HK-2 (cell line): ENCODE measurements at regions not wholly inside any gene's neighbourhood (a gene's known extent, or its start where the extent isn't known, plus 50 kb on each side); places are given as distances from the start of the nearest gene placed in this dataset.

Experiments
- DNase-seq: peaks from one replicate; pipeline ENCODE4 v3.0.0-alpha.2; 2018; ENCODE audit not compliant: unreplicated experiment

DNA sequence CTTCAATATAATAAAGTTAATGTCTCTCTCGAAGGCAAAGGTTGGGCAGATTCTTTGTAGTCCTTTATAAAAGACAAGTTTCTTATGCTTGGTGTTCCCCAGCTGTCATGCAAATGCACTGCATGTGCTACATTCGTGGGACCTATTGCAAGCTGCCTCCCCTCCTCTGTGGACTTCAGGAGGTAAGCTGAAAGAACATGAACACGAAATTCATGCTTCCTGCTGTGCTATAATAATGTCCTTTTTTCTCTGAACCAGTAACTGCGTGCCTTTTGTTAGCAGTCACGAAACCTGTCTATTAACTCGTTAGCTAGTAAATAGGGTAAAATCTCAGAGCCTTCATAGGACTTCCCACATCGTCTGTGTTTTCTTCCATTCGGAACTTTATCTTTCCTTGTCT lies 363.5 kb downstream of the CDH9 start:
- DNase-seq: no peak

DNA sequence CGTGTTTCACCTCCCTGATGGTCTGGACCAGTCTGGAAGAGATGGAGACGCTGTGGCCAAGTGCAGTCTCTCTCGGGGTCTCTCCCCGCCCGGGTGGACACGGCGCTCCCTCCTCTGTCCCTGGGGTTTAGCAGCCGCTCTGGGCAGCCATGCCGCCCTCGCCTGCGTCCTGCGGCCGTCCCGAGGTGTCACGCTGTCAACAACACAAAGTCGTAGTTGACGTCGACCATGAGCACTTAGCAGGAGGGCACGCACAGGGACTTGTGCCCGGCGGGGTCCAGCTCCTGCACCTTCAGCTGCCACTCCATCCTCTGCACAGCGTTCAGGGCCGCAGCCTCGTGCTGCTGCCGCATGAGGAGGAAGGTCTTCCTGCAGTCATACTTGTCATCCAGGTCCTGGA lies 368.9 kb downstream of the CDH9 start:
- no peak for DNase-seq

DNA sequence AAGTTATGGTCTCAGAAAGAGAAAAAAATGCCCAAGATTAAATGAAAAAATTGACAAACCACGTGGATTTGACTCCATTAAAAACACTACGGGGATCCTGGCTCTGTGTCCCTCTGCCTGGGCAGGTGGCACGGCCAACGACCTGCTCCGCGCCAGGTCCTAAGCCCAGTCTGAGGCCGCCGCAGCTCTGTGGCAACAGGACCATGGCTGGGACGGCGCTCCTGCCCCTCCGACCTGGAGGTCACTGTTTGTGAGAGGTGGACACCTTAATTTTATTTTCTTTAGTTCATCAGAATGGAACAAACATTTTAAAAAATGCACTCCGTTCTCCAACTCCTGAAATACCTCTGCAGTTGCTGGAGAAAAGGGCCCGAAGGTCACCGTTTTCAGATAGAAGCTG lies 369.4 kb downstream of the CDH9 start:
- DNase-seq: no peak

DNA sequence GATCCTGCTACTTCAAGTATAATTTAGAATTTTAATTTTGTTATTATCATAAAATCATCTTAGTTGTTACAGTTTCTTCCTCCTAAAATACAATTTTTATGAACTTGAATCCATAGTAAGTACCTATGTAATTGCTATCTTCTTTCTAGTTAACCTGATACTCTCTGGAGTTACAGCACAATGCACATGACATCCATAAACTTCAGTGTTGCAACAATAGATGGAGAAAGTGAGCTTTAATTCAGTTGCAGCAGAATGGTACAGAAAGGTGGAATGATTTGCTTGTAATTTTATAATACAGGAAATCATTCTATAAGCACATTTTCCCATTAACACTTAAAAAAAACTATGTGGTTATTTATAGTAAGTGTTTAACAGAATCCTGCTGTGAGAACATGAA lies 372.0 kb downstream of the CDH9 start:
- no peak for DNase-seq

DNA sequence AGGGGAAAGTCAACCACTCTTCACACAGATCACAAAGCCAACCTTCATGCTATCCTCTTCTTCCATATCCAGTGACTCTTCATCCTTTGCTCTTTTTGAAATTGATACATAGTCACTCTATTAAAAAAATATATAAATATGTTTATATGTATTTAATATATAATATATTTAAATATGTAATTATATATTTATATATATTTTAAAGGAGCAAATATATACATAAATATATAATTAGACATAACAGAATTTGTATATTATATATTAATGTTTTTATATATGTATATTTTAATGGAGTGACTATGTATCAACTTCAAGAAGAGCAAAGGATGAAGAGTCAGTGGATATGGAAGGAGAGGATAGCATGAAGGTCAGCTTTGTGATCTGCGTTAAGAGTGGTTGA lies 374.9 kb downstream of the CDH9 start:
- DNase-seq: no peak

DNA sequence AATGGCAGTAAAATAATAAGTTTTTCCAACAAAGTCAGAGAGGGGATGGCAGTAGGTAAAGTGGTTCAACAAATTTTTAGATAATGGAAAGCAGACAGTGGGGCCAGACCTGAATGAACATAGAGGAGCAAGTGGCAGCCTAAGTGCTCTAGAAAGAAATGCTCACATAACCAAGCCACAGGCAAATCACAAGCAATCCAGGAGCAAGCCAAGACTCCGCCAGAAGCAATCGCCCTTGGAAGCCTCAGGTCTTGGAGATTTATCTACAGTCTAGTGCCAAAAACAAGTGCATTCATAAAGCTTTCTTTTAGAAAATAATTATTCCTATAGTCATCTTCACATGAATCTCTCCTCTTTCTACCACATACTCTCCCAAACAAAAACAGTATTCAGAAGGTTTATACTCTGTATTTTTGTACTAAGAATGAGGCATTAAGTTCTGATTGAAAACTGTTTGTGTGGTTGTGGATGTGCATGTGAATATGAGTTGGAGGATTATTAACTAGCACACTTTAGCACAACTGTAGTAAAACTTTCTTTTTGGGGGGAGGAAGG lies 375.5 kb downstream of the CDH9 start:
- DNase-seq: no peak

DNA sequence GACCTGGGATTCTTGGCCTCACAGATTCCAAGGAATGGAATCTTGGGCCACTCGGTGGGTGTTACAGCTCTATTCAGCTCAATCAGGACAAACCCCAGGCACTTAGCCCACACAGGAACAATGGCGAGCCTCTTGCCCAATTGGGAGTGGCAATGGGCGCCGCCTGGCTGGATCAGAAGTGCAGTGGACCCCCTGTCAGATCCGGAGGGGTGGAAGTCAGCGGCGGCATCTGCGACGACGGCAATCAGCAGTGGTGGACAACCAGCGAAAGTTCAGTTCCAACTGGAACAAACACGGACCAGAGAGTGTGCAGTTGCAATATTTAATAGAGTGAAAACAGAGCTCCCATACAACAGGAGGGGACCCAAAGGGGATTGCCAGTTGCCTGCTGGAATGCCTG lies 378.3 kb downstream of the CDH9 start:
- no peak for DNase-seq

DNA sequence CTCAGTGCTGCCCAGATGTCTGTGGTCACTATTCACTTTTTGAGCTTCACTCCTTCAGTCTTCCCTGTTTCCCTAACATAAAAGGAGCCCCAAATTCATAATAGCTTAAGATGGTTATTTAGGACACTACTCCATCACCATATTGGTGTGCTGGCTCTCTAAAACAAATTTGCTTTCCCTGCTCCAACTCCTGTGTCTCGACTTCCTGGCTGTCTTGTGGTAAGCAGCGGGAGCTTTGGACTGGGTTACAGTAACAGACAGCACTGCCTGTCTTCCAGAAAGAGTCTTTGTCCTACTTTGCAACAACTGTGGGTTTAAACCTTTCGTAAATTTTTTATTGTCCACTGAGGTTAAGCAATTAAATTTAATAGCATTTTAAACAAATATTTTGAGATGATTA lies 389.4 kb downstream of the CDH9 start:
- DNase-seq: no peak

DNA sequence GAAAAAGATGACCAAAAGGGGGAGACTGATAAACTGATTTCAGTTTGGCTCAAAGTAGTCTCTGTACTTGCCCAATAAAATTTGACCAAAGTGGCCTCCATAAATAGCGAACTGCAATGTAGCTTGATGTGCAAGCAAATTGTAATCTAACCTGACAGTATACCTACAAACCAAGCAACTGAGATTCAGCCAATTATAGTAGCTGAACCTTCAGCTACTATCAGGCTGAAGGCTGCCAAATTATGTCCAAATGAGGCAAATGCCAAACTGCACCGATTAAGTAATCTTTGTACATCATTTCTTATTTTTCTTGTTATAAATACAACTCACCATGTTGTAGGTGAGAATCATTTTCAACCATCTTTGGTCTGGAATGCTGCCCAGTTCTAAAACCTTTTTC lies 390.6 kb downstream of the CDH9 start:
- no peak for DNase-seq

DNA sequence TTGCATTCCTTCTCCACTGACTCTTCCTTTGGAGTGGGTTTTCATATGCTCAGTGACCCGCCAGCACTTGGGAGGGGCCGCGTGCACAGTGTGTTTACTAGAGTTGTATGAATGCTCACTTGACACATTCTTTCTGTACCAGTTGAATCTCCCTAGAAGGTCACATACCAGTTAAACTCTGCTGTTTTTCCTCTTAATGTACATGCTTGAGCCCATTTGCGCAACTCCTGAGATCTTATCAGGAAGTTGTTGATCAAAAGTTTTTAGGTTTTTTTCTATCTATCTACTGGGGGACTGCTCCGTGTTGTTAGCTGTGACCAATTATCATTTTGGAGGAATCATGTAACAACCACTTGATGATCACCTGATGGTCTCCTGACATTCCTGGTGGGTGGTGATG lies 392.7 kb downstream of the CDH9 start:
- DNase-seq: no peak

DNA sequence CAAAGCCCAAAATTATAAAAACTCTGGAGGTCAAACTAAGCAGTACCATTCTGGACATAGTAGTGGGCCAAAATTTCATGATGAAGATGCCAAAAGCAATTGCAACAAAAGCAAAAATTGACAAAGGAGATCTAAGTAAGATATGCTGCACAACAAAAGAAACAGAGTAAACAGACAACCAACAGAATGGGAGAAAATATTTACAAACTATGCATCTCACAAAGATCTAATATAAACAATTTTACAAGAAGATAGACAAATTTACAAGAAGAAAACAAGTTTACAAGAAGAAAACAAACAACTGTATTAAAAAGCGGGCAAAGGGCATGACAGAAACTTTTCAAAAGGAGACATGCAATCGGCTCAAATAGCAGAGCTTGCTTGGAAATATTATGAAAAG lies 396.9 kb downstream of the CDH9 start:
- DNase-seq: no peak

DNA sequence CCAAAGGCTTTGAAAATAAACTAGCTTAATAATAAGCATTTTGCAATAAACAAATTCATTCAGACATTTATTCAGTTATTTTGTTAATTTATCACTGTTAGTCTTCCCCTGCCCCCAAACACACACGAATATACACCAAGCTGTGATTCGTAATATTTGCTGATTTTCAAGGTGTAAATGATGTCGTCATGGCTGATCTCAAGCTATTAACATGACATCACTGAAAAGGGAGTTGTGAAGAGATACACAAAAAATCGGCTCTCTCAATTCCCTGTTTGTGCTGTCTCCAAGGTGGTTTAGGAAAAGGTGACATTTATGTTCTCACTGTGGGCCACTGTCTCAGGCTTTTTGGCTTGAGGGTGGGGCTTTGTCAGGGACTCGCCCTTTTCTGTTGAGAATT lies 413.3 kb downstream of the CDH9 start:
- DNase-seq: no peak

DNA sequence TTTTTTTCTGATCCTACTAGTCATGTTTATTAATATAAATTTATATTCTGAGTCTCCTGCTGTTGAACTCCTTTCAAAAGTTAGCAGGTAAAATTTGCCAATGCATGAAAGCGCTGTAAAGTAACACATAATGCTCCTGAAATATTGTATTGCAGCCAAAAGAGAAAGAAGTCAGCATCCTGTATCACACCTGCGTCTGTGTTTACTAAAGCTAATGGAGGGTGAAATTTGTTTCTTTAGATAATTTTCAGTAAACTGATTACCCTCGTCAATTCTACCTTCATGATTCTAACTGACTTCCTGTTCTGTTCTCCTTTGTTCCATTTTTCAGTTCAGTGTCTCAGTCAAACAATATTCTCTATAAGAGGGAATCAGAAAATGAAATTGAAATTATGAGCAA lies 415.4 kb downstream of the CDH9 start:
- no peak for DNase-seq

DNA sequence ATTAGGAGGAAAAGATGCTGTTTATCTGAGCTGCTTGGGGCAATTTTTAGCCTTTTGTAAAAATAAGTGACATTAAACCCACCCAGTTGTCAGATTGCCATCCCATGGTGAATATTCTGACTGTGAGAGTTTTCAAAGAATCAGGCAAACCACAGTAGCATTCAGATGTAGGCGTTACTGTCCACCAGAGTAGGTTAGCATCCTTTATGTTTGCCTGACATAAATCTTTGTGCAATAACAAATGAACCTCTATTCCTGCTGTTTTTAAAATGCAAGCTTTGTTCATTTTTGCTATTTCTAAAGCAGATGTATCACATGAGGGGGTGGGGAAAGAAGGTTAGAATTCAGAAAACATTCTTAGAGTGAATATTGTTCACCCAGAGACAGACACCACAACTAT lies 427.8 kb downstream of the CDH9 start:
- no peak for DNase-seq

DNA sequence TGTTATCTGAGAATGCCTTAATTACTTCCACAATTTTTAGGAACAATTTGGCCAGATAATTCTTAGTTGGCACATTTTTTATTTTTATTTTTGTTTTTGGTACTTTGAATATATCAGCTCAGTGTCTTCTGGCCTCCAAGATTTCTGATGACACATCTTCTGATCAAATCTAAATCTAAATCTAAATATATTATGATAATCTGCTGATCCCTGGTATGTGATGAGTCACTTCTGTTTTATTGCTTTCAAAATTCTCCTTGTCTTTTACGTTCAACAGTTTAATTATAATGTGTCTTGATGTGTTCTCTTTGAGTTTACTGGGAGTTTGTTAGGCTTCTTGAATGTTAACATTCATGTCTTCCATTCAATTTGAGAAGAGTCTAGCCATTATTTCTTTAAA lies 436.8 kb downstream of the CDH9 start:
- no peak for DNase-seq

DNA sequence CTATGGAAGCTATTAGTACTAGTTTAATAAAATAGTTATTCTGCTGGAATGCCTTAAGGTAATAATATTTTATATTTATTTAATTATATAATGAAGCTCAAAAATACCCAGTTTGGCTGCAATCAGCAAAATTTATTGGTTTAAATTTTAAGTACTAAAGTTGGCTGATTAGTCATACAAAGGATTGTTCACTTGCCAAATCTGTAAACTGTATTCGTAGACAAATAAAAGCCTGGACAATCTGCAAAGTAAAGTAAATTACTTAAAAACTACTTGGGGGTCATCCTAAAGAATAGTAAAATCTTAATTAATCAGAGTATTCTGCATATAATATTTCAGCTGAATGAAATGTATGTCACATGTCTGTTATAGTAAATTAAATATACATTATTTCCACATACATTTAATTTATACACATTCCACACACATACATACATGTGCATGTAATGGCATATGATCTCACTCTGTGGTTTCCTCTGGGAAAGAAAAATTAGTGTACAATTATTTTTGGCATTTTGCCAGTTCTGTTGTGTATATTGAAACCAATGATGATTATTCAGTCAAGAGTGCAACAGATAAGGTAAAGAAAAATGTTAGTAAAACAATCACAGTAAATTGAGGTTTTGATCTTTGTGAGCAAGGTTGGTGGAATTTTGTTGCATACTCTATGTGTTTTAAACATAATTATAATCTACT lies 455.9 kb downstream of the CDH9 start:
- no peak for DNase-seq

DNA sequence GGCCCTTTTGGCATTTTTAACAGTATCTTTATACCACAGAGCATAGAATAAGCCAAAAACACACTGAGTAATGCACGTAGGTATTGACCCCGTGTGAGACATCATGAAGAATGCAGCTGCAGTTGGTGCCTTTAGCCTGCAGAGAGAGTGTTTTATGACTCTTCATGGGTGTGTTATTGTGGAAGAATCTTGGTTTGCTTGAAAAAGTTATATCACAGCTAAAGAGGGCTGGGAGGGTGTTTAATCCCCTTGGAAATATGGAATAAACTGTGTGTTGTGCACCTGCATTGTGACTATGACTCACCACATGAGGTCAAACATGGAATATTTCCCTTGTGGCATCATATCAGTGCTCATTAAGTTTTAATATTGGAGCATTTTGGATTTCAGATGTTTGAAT lies 458.7 kb downstream of the CDH9 start:
- no peak for DNase-seq

DNA sequence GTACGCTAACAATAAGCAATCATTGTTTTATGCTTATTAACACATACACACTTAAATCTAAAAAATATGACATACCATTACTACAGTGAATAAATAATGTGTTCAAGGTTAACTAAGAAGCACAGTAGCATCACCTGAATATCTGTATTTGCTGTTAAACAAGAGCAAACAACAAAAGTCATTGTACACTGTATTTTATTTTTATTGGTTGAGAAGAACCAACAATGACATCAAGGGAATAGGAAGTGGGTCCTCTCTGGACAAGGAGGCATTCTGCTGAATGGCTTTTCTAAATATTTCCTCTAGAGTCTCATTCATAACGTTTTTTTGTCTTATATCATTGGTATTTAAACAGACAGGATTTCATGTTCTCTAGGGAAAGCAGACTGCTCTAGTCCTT lies 460.4 kb downstream of the CDH9 start:
- DNase-seq: no peak

DNA sequence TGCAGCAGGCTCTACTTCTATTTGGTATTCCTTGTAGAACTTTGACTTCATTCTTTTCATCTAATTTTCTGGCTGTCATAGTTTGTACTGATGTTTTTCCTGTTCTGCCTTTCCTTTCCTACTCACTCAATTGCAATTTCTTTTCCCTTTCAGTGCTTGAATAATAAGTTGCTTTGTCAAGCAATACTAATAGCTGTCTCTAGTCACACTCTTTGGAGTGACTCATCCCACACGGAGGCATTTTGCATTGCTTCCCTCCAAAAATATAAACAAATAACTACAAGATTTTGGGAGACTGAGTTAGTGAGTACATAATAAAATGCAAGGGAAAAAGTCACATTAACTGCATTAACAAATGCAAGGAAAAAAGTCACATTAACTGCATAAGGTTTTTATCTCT lies 465.9 kb downstream of the CDH9 start:
- DNase-seq: no peak

DNA sequence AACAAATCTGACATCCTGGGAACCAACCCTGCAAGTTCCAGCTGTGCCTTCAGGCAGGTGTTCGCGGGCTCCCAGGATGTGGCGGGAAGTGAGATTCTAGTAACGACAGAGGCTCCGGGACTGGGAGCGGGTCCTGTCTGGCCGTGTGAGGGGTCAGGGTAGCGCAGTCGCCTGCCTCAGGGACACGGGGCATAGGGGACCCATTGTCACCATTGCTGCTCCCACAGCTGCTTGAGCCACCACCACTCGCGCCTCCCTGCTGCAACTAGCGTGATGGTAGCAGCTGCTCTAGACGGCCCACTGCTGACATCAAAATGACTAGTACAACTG lies 468.5 kb downstream of the CDH9 start:
- no peak for DNase-seq

DNA sequence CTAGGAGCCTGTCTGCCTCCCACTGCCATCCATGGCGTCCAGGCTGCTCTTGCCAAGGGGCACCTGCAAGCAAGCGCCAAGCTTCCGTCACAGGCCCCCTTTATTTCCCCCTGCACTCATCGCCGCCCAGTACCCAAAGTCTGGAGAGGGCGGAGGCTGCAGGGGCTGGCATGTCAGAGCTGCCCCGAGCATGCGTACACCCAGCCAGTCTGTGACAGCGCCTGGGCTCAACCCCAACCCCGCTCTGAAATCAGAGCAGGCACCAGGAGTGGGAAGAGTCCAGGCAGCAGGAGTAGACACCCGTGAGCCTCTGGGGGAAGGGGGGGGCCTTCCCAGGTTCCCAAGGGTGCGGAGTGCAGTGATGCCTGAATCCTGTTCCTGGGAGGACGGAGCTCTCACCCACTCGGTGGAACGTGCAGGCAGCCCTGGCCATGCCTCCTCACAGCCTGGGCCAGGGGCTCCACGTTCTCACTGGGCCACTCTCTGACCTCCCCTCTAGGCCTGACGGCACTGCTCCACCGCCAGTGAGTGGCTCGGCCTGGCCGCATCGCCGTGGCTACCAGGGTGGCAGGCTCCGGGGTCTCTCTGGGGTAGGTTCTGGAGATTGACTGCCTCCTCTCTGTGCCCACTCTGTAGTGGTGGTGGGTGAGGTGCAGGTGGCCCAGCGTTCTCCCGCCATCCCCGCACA lies 469.0 kb downstream of the CDH9 start:
- no peak for DNase-seq

DNA sequence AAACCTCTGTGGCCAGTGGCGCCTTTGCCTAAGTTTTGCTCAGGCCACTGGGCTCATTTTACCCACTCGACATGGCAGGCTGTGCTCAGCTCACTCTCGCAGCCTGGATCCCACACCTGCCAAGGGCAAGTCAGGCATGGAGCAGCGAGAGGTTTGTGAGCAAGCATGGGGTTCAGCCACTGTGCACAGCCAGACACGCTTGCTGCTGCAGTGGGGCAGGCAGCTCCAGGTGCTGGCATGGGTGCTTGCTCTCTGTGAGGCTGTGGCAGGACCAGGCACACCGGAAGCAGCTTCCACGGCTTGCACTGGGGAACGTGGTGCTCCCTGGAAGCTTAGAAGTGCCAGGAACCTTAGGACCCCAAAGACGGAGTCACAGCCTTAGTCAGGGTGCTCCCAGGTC lies 470.1 kb downstream of the CDH9 start:
- DNase-seq: no peak

DNA sequence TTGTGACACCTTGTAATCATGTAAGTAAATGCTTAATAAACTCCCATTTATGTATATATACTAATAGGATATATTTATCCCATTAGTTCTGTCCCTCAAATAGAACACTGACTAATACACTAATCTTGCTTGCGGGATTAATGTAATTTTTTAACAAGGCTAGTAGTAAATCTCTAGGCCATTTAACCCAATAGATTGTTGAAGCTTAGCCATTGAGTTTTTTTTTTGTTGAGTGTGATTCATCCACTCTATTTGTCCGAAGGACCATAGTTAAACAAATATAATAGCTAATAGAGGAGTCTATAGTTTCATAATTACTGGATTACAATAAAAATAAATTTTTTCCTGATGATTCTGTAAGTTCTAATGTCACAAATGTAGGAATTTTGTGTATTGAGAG lies 474.4 kb downstream of the CDH9 start:
- no peak for DNase-seq

DNA sequence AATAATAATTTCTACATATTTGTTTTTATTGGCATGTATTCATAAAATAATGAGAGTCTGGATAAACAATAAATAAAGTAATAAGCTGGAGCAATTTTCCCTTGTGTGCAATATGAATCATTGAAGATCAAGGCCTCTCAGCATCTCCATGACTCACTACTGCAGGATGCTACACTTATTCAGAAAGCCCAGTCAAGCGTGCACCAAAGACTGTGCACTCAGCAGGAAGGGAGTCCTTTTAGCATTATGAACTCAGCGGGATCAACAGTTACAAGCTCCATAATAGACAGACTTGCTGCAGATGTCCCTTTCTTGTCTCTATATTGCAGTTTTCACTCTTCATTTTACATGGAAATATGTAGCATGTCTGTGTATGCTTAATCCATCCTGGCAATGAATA lies 485.3 kb downstream of the CDH9 start:
- peak; percentile 46 for DNase-seq
